ENCODE measurements at regions not wholly inside any gene's neighbourhood (a gene's known extent, or its start where the extent isn't known, plus 50 kb on each side); places are given as distances from the start of the nearest gene placed in this dataset.

DNA sequence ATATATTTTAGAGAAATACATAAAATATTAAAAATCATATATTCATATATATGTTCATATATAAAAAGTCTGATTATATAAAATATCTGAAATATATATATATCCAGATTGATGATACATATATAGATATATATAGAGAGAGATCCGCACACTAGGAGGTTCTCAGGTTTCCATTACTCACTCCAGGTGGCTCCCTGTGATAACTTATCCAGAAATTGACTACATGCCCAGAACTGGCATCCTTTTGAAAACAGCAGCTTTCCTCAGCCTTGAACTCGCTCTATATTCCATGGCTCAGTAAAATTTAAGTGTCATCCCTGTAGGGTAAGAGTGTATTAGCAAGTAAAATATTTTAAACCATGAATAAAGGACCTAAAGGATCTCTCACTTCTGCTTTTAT lies 206.8 kb downstream of the TINAG start:
- no TSS peak for BruUV-seq (replicated peaks)
- ChIA-PET CTCF (no interaction called here), POLR2A (ENCODE audit: low non-redundant PET) (no interaction called here)
- intact Hi-C loops (cut with micrococcal nuclease; ENCODE audit: unreplicated experiment): no loop called here
- no peaks in the 10 kb centered on the region for H3K36me3 ChIP-seq (ENCODE audit: insufficient read depth, low read length, poor library complexity, severe bottlenecking)
- H3K9me3 ChIP-seq (ENCODE audit: low read depth, low read length, poor library complexity, severe bottlenecking): no peaks in the 10 kb centered on the region
- no peaks in the 10 kb centered on the region for H3K27me3 ChIP-seq (replicated peaks; ENCODE audit: insufficient read depth, low read depth, low read length, poor library complexity)
- no peak for TF ChIP-seq EZH2 (IDR thresholded peaks at IDR 0.05; ENCODE audit: borderline replicate concordance, low read depth, low read length, poor library complexity, severe bottlenecking)
- TF ChIP-seq, protein P1, sequence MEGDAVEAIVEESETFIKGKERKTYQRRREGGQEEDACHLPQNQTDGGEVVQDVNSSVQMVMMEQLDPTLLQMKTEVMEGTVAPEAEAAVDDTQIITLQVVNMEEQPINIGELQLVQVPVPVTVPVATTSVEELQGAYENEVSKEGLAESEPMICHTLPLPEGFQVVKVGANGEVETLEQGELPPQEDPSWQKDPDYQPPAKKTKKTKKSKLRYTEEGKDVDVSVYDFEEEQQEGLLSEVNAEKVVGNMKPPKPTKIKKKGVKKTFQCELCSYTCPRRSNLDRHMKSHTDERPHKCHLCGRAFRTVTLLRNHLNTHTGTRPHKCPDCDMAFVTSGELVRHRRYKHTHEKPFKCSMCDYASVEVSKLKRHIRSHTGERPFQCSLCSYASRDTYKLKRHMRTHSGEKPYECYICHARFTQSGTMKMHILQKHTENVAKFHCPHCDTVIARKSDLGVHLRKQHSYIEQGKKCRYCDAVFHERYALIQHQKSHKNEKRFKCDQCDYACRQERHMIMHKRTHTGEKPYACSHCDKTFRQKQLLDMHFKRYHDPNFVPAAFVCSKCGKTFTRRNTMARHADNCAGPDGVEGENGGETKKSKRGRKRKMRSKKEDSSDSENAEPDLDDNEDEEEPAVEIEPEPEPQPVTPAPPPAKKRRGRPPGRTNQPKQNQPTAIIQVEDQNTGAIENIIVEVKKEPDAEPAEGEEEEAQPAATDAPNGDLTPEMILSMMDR (conservative IDR thresholded peaks at IDR 0.05; ENCODE audit: low read depth, low read length): no peak
- no peaks in the 10 kb centered on the region for H3K4me1 ChIP-seq (ENCODE audit: insufficient read depth, low read length, poor library complexity, severe bottlenecking)
- no peak overlapping the region for H3K4me3 ChIP-seq (ENCODE audit: low read depth, low read length, poor library complexity, severe bottlenecking)
- DNase-seq (ENCODE audit: low spot score): no peak
- H3K27ac ChIP-seq (ENCODE audit: low read depth, low read length, poor library complexity, severe bottlenecking): no peak overlapping the region

DNA sequence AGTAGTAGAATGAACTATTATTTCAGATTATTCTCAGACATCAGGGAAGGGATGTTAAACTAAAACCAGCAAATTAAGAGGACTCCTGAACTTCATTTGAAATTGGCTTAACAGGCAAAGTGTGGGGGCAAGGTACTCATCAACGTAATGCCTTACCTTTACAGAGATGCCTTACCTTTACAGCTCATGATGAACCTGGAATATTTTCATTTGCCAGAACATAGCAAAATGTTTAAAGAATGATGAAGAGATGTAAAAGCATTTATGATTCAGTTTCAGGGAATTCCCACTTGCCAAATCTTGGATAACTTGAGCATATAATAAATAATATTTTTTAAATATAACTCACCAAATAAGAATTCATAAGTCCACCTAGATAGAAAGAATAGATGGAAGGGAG lies 207.5 kb downstream of the TINAG start:
- no peak for DNase-seq (ENCODE audit: low spot score)
- Histone ChIP-seq H3K27me3 (replicated peaks; ENCODE audit: insufficient read depth, low read depth, low read length, poor library complexity) (no peaks in the 10 kb centered on the region), H3K36me3 (ENCODE audit: insufficient read depth, low read length, poor library complexity, severe bottlenecking) (no peaks in the 10 kb centered on the region), H3K9me3 (ENCODE audit: low read depth, low read length, poor library complexity, severe bottlenecking) (no peaks in the 10 kb centered on the region), H3K27ac (ENCODE audit: low read depth, low read length, poor library complexity, severe bottlenecking) (no peak overlapping the region), H3K4me3 (ENCODE audit: low read depth, low read length, poor library complexity, severe bottlenecking) (no peak overlapping the region), H3K4me1 (ENCODE audit: insufficient read depth, low read length, poor library complexity, severe bottlenecking) (no peaks in the 10 kb centered on the region)
- no TSS peak for BruUV-seq (replicated peaks)
- ChIA-PET POLR2A (ENCODE audit: low non-redundant PET) (no interaction called here), CTCF (no interaction called here)
- intact Hi-C loops (cut with micrococcal nuclease; ENCODE audit: unreplicated experiment): no loop called here
- TF ChIP-seq EZH2 (IDR thresholded peaks at IDR 0.05; ENCODE audit: borderline replicate concordance, low read depth, low read length, poor library complexity, severe bottlenecking): no peak
- TF ChIP-seq, protein P1 (conservative IDR thresholded peaks at IDR 0.05; ENCODE audit: low read depth, low read length): no peak

DNA sequence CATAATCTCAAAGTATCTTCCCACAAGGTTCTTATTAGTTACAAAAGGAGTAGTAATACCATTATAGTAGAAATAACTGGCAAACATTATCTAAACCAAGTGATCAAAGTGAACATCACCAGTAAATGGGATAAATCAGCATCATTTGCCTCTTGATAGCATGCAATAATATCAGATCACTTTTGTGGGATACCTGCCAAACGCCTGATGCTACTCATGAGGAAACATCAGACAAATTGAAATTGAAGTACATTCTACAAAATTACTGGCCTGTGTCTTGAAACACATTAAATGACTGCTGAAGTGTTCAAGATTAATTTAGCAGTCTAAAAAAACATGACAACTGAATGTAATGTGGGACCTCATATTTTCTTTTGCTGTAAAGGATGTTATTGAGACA lies 208.1 kb downstream of the TINAG start:
- TF ChIP-seq EZH2 (IDR thresholded peaks at IDR 0.05; ENCODE audit: borderline replicate concordance, low read depth, low read length, poor library complexity, severe bottlenecking): no peak
- TF ChIP-seq, protein P1 (conservative IDR thresholded peaks at IDR 0.05; ENCODE audit: low read depth, low read length): no peak
- Histone ChIP-seq H3K27ac (ENCODE audit: low read depth, low read length, poor library complexity, severe bottlenecking) (no peak overlapping the region), H3K27me3 (replicated peaks; ENCODE audit: insufficient read depth, low read depth, low read length, poor library complexity) (no peaks in the 10 kb centered on the region), H3K4me3 (ENCODE audit: low read depth, low read length, poor library complexity, severe bottlenecking) (no peak overlapping the region), H3K9me3 (ENCODE audit: low read depth, low read length, poor library complexity, severe bottlenecking) (no peaks in the 10 kb centered on the region), H3K36me3 (ENCODE audit: insufficient read depth, low read length, poor library complexity, severe bottlenecking) (no peaks in the 10 kb centered on the region), H3K4me1 (ENCODE audit: insufficient read depth, low read length, poor library complexity, severe bottlenecking) (no peaks in the 10 kb centered on the region)
- POLR2A ChIA-PET (ENCODE audit: low non-redundant PET): no interaction called here
- no peak for DNase-seq (ENCODE audit: low spot score)
- CTCF ChIA-PET: no interaction called here
- no TSS peak for BruUV-seq (replicated peaks)
- intact Hi-C loops (cut with micrococcal nuclease; ENCODE audit: unreplicated experiment): no loop called here
